ENCODE measurements at regions not wholly inside any gene's neighbourhood (a gene's known extent, or its start where the extent isn't known, plus 50 kb on each side); places are given as distances from the start of the nearest gene placed in this dataset.
"Not testable (repeated sequence)": the region's sequence is repeated elsewhere in the genome, so short reads cannot be mapped to it uniquely, and the experiment has no call there.

- DNase-seq = no peak
These were observed 403.7 kb downstream of the OXSM start for GRCh38 chr3:26193558-26193957.

- no peak for DNase-seq
These were observed 406.9 kb downstream of the OXSM start for GRCh38 chr3:26196781-26197180.

DNA sequence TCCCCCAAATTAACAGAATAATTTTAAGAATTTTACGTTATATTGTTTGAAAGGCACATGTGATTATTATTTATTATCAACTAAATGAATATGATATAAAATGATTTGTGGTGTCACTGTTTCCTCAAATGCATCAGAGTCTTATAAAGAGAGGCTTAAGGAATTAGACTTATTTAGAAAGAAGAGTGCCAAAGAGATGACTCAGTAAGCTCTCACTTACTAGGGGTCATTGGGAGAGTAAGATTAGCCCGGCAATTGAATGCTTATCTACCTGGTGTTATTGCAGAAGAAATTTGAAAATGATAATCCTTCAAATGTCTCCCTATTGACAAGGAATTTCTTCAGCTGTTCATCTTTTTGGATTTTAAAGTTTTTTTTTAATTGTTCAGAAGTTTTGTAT, 408.7 kb downstream of the OXSM start:
- DNase-seq = no peak

DNA sequence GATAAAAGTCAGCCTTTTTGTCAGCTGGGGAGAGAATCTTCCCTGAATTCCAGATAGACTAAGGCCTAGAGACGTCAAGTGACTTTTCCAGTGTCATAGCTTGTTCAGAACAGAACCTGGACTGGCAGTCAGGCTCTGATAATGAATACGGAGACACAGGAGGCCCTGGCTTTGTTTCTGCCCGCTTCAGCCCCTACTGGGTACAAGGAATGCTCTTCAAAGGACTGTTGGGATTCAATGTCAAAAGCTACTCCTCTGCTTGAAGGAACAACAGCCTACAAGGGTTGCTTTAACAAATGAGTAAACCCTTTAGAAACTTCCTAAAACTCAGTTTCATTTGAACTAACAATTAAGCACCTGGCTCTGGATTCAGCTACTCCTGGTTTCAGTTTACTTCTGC, 412.3 kb downstream of the OXSM start:
- DNase-seq = no peak

- DNase-seq = no peak
These were observed 415.6 kb downstream of the OXSM start for GRCh38 chr3:26205475-26205874.

DNA sequence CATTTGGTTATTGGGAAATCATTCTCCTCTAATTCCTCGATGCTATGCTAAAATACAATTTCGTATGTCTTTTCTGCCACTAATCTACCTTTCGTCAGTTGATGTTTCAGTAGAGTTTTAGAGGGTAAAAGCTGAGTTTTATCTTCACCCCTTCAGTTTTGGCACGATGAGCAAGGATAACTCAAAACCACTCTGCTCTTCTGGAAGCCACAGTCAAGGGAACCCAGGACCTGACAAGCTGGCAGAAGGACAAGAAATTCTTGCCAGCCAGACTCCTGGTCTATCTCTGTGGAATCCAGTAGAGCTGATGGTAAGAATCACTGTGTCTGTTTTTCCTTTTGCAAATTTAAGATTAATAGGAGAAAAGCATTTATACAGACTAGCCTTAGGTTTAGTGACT, 414.4 kb upstream of the LRRC3B start:
- DNase-seq = no peak

GRCh38 chr3:26229801-26230200, 392.8 kb upstream of the LRRC3B start:
- DNase-seq = no peak

DNA sequence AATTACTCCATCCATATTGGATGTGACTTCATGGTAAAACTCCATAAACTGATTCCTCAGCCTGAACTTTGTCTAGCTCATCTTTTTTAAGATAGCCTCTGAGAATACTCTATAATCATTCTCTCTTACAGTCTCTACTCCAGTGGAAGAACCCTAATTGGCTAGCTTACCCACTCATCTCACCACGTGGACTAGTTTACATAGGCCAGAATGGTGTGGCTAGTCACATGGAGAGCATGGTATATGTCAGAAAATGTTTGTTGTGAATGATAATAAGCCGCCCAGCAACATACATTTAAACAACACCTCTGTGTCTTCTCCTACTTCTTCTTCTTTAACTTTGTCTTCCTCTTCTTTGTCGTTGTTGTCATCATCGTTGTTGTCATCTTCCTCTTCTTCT, 389.2 kb upstream of the LRRC3B start:
- DNase-seq = no peak

GRCh38 chr3:26236531-26236930, 386.0 kb upstream of the LRRC3B start:
- no peak for DNase-seq

DNA sequence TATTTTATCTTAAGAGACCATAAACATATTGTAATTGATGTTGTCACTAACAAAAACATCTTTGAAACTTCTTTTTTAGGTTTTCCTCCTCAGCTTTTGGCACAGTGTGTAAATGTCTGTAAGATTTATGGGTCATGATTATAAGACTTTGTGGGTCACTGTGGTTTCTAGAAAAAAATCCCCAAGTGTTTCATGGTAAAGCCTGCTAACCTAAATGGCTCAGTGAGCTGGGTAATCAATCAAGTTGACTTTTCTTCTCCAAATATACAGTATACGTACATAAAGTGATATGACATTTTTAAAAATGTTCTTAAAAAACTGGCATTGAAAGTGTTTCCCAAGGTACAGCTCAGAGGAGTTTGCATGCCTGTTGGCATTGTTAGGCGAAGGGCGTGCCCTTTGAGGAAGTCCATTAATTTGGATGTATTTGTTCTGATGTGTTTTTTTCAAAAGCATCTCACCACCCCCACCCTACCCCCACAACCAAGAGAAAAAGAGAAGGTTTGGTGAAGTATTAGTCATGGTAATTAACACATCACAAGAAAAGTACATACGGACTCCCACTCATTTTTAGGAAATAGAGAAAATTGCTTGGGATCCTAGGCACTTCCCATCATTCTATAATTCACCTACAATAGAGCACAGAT, 385.4 kb upstream of the LRRC3B start:
- no peak for DNase-seq

DNA sequence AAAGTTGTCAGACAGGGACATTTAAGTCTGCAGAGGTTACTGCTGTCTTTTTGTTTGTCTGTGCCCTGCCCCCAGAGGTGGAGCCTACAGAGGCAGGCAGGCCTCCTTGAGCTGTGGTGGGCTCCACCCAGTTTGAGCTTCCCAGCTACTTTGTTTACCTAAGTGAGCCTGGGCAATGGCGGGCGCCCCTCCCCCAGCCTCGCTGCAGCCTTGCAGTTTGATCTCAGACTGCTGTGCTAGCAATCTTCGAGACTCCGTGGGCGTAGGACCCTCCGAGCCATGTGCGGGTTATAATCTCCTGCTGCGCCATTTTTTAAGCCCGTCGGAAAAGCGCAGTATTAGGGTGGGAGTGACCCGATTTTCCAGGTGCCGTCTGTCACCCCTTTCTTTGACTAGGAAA, 378.0 kb upstream of the LRRC3B start:
- DNase-seq = not testable (repeated sequence)

DNA sequence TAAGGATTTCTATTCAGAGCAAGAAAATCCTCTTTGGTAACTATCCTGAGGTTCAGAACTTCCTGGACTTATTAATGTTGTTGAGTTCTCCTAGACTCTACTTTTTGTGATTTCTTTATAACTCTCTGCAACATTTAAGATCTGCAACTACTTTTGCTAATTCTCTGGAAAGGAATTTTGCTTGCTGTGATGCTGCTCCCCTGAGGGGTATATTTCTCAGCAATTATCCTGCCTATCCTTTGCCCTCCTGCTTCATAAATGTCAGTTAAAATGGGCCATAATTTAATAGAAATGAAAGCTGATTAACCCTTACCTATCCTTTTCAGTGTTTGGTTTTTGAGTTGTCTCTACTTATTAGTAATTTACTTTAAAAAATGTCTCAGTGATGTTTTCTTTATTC, 377.3 kb upstream of the LRRC3B start:
- DNase-seq = no peak

- no peak for DNase-seq
These were observed 375.7 kb upstream of the LRRC3B start for GRCh38 chr3:26246901-26247300.

DNA sequence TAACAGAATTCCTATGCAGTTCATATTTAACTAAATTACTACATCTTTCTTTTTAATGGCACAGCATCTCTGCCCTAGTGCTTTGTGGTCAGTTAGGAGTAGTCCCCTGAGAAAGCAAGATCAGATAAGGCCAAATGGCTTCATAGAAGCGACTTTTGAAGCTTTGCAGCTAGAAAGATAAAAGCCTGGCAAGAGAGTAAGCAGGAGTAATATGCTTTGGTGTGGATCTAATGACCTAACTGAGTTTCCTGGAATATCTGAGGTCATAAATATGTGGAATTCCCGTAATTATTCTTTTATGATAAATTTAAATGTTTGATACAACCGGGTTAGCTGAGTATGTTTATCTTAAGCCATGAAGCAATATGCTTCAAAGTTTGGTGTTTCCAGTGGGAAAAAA, 374.9 kb upstream of the LRRC3B start:
- no peak for DNase-seq

- DNase-seq = no peak
These were observed 370.6 kb upstream of the LRRC3B start for GRCh38 chr3:26252001-26252400.

GRCh38 chr3:26256224-26256623, 366.3 kb upstream of the LRRC3B start:
- DNase-seq = no peak

- no peak for DNase-seq
These were observed 363.4 kb upstream of the LRRC3B start for GRCh38 chr3:26259176-26259575.

- DNase-seq = no peak
These were observed 362.4 kb upstream of the LRRC3B start for GRCh38 chr3:26260139-26260538.

DNA sequence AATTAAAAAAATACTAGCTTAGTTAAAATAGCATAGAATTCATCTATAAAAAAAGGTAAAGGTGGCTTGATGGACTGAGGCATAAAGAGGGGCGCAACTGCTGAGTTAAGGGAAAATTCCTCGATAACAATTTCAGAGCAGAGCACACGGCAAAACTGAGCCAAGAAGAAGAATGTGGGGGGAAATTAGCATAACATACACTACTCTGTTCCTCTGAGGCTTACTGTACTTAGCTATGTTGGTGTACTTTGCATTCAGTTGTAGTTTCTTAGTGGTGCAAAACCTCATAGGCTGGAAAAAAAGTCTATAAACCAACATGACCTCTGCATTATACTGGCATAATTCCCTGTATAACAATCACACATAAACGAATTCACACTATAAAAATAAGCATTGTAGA, 357.9 kb upstream of the LRRC3B start:
- DNase-seq = no peak

DNA sequence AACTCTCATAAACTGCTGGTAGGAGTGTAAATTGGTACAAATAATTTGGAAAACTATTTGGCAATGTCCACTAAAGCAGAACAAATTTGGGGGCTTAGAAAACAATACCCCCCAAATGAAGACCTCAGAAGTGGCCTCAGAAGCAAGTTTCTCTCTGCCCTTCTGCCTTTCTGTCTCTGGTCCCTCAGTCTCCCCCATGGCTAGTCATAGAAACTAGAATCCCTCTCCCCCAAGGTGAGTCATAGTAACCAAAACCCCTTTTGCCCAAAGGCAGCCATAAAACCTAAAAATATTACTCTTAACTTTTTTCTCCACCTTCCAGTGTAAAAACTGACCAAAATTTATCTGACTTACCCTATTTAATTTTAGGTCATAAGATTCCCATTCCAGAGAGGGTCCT, 350.7 kb upstream of the LRRC3B start:
- no peak for DNase-seq

DNA sequence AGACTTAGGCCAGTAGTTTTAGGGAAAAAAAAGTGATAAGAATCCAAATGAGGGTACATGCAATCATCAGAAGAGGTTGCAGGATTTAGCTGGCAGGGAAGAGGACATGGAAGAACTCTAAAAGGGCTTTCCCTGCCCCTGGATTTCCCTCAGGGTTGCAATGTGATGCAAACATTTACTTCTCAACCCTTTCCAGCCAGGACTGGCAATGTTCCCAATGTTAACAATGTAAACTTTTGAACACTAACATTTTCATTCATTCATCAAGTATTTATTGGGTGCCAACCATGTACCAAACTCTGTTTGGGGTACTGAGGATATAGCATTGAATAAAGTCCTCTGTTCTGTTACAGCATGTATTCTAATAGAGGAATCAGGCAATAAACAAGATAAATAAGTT, 349.4 kb upstream of the LRRC3B start:
- DNase-seq = no peak

- DNase-seq = no peak
These were observed 343.5 kb upstream of the LRRC3B start for GRCh38 chr3:26279091-26279490.

GRCh38 chr3:26280517-26280916, 342.1 kb upstream of the LRRC3B start:
- DNase-seq = no peak

DNA sequence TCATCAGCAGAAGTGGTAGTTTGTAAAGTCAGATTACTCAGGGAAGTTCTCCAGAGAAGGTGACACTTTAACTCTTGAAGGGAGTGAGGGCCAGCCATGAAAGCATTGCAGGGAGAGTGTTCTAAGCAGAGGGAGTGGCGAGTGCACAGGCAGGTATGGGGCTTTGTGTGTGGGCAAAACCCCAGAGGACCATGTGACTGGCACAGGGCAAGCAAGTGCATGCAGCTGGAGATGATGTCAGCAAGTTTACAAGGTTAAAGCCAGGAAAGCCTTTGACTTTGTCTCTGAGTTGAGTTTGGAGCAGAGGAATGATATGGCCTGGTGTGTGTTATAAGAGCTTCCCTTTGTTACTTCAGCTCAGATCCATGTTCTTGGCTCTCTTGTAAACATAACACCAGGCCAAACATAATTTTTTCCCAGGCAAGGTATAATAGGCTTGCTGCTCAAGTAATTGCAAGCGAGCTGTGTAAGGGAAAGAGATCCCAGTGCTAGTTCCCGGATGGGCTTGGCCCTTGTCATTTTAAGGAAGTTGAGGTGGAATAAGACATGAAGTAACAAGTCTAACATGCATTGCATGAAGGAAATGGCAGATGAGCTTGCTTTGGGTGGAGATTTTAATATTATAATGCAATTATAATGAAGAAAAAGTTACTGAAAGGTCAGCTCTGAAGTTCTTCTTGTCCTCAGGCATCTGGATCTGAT, 341.1 kb upstream of the LRRC3B start:
- no peak for DNase-seq

- not testable (repeated sequence) for DNase-seq
These were observed 338.1 kb upstream of the LRRC3B start for GRCh38 chr3:26284503-26284902.
